H1 (cell line): ENCODE measurements at regions not wholly inside any gene's neighbourhood (a gene's known extent, or its start where the extent isn't known, plus 50 kb on each side); places are given as distances from the start of the nearest gene placed in this dataset.

ENCODE experiments used
- CTCF ChIA-PET: fragments of 300-600 bp; sonication (Branson Sonifier 250); formaldehyde crosslinking; loops from one replicate; lab custom pipeline; 2021; ENCODE audit not compliant: partially characterized antibody; lab: Charles Lee
- POLR2A ChIA-PET: fragments of 300-600 bp; sonication (Branson Sonifier 250); formaldehyde crosslinking; loops from one replicate; lab custom pipeline; 2021; ENCODE audit warnings: inconsistent platforms; ENCODE audit not compliant: partially characterized antibody; lab: Charles Lee
- DNase-seq, 2 experiments: peaks; one replicate each; pipeline versions ENCODE4 v3.0.0 to v3.0.0-alpha.2; 2010 to 2022; ENCODE audit warnings: low spot score in 2 of 2, low read depth in 1 of 2, mixed read lengths in 1 of 2
- FAIRE-seq: peaks from 2 replicates; lab custom pipeline; 2011; peaks lifted over from hg19 to GRCh38; lab: Jason Lieb, UNC
- H2AFZ ChIP-seq: 2 replicates; pipeline ENCODE4 v1.8.1; 2012; ENCODE audit warnings: low read length, inconsistent platforms
- H2AK5ac ChIP-seq: 2 replicates; pipeline ENCODE4 v1.6.1; 2013; ENCODE audit warnings: low read depth, low read length
- H2BK120ac ChIP-seq: replicated peaks from 2 replicates; pipeline ENCODE3; 2013; ENCODE audit warnings: low read depth, low read length, inconsistent platforms
- H2BK12ac ChIP-seq: 2 replicates; pipeline ENCODE4 v1.6.1; 2013; ENCODE audit warnings: low read depth, low read length
- H2BK15ac ChIP-seq: 2 replicates; pipeline ENCODE4 v1.6.1; 2013; ENCODE audit warnings: low read length
- H2BK20ac ChIP-seq: 2 replicates; pipeline ENCODE4 v1.6.1; 2013; ENCODE audit warnings: low read length
- H2BK5ac ChIP-seq: 2 replicates; pipeline ENCODE4 v1.6.1; 2013; ENCODE audit warnings: low read depth, low read length
- H3K14ac ChIP-seq: 2 replicates; pipeline ENCODE4 v1.6.1; 2013; ENCODE audit warnings: inconsistent platforms; ENCODE audit not compliant: insufficient read length
- H3K18ac ChIP-seq: 2 replicates; pipeline ENCODE4 v1.6.1; 2013; ENCODE audit warnings: low read length; ENCODE audit errors: extremely low read depth
- H3K23ac ChIP-seq: 2 replicates; pipeline ENCODE4 v1.6.1; 2013; ENCODE audit warnings: inconsistent platforms; ENCODE audit not compliant: insufficient read length
- H3K23me2 ChIP-seq: 2 replicates; pipeline ENCODE4 v1.6.1; 2013; ENCODE audit warnings: low read depth, low read length
- H3K27ac ChIP-seq: 2 replicates; pipeline ENCODE4 v1.6.1; 2011; ENCODE audit warnings: low read depth, low read length, inconsistent platforms
- H3K27me3 ChIP-seq, 4 experiments: replicated peaks in 1 of 4; 1 replicate in 1 of 4; 2 replicates in 3 of 4; pipeline versions ENCODE4 v1.6.1 to v1.8.1; 2011 to 2013; ENCODE audit warnings: low read length in 3 of 4, mild to moderate bottlenecking in 3 of 4, inconsistent platforms in 2 of 4, mixed read lengths in 2 of 4, moderate library complexity in 1 of 4; ENCODE audit not compliant: control insufficient read depth in 3 of 4, insufficient read depth in 3 of 4; ENCODE audit errors: extremely low read depth in 1 of 4
- H3K36me3 ChIP-seq, 4 experiments: 2 replicates each; pipeline versions ENCODE4 v1.6.1 to v1.8.1; 2011 to 2013; ENCODE audit warnings: mild to moderate bottlenecking in 4 of 4, low read length in 3 of 4, moderate library complexity in 2 of 4, control low read depth in 1 of 4, inconsistent platforms in 1 of 4; ENCODE audit not compliant: insufficient read depth in 4 of 4, control insufficient read depth in 2 of 4
- H3K4ac ChIP-seq: replicated peaks from 2 replicates; pipeline ENCODE3; 2013; ENCODE audit warnings: low read length, low read depth, mixed read lengths, inconsistent platforms; ENCODE audit not compliant: insufficient read length
- H3K4me1 ChIP-seq, 4 experiments: replicated peaks in 1 of 4; 1 replicate in 1 of 4; 2 replicates in 3 of 4; pipeline versions ENCODE4 v1.6.1 to v1.8.1; 2011 to 2013; ENCODE audit warnings: low read length in 3 of 4, inconsistent platforms in 2 of 4, mixed read lengths in 1 of 4; ENCODE audit not compliant: insufficient read depth in 4 of 4, control insufficient read depth in 3 of 4
- H3K4me2 ChIP-seq, 2 experiments: 2 replicates each; pipeline versions ENCODE4 v1.6.1 to v1.8.1; 2011 to 2013; ENCODE audit warnings: low read depth in 2 of 2, low read length in 2 of 2, control low read depth in 1 of 2, inconsistent platforms in 1 of 2, mild to moderate bottlenecking in 1 of 2; ENCODE audit not compliant: insufficient read depth in 1 of 2
- H3K4me3 ChIP-seq, 4 experiments: fragments of 200-600, 300-600 bp in 1 of 4; sonication (generic), shearing (Covaris generic), sonication (Bioruptor Twin) in 1 of 4; 2 replicates each; pipeline versions ENCODE4 v1.5.1 to v1.8.1; 2011 to 2016; ENCODE audit warnings: low read length in 4 of 4, low read depth in 3 of 4, control low read depth in 2 of 4, inconsistent platforms in 2 of 4, mild to moderate bottlenecking in 2 of 4, mixed read lengths in 1 of 4, moderate library complexity in 1 of 4; ENCODE audit not compliant: insufficient read depth in 2 of 4; ENCODE audit errors: extremely low read depth in 1 of 4
- H3K56ac ChIP-seq: replicated peaks from 2 replicates; pipeline ENCODE3; 2013; ENCODE audit warnings: low read depth, mild to moderate bottlenecking, mixed read lengths, low read length, inconsistent platforms; ENCODE audit not compliant: insufficient read length
- H3K79me1 ChIP-seq: 2 replicates; pipeline ENCODE4 v1.6.1; 2013; ENCODE audit warnings: low read depth, low read length, control low read depth
- H3K79me2 ChIP-seq, 2 experiments: 2 replicates each; pipeline versions ENCODE4 v1.6.1 to v1.8.1; 2012 to 2013; ENCODE audit warnings: low read length in 2 of 2, mild to moderate bottlenecking in 2 of 2, inconsistent platforms in 1 of 2; ENCODE audit not compliant: insufficient read depth in 2 of 2, control insufficient read depth in 1 of 2
- H3K9ac ChIP-seq, 4 experiments: replicated peaks in 1 of 4; 1 replicate in 1 of 4; 2 replicates in 3 of 4; pipeline versions ENCODE4 v1.6.1 to v1.8.1; 2011 to 2013; ENCODE audit warnings: low read depth in 3 of 4, low read length in 3 of 4, control low read depth in 2 of 4, mild to moderate bottlenecking in 2 of 4, moderate library complexity in 2 of 4, inconsistent platforms in 1 of 4; ENCODE audit errors: extremely low read depth in 1 of 4
- H3K9me3 ChIP-seq, 2 experiments: 2 replicates each; pipeline versions ENCODE4 v1.6.1 to v1.8.1; 2012 to 2013; ENCODE audit warnings: mild to moderate bottlenecking in 2 of 2, moderate library complexity in 2 of 2, control low read depth in 1 of 2, inconsistent platforms in 1 of 2, low read depth in 1 of 2, low read length in 1 of 2, mixed read lengths in 1 of 2; ENCODE audit not compliant: insufficient read depth in 2 of 2
- H4K20me1 ChIP-seq, 2 experiments: replicated peaks in 1 of 2; 2 replicates each; pipeline versions ENCODE3 to v1.8.1; 2011 to 2013; ENCODE audit warnings: inconsistent platforms in 2 of 2, low read length in 2 of 2, mild to moderate bottlenecking in 1 of 2; ENCODE audit not compliant: insufficient read depth in 2 of 2, control insufficient read depth in 1 of 2
- H4K5ac ChIP-seq: 2 replicates; pipeline ENCODE4 v1.6.1; 2013; ENCODE audit warnings: low read length, low read depth, mixed read lengths, inconsistent platforms; ENCODE audit not compliant: insufficient read length
- H4K8ac ChIP-seq: 2 replicates; pipeline ENCODE4 v1.8.0; 2013; ENCODE audit warnings: mild to moderate bottlenecking, moderate library complexity, low read length, inconsistent platforms; ENCODE audit not compliant: insufficient read depth; ENCODE audit errors: extremely low read depth
- H4K91ac ChIP-seq: replicated peaks from 2 replicates; pipeline ENCODE3; 2013; ENCODE audit warnings: low read length, mixed read lengths, inconsistent platforms; ENCODE audit not compliant: insufficient read length
- CBX8 ChIP-seq: fragments of 300-800, 300-1000 bp; sonication (generic); IDR thresholded peaks from 2 replicates; pipeline ENCODE4 v1.7.1; 2016; ENCODE audit warnings: low read depth, low read length, borderline replicate concordance
- TCF12 ChIP-seq: IDR thresholded peaks from 2 replicates; pipeline ENCODE4 v1.6.1; 2011; ENCODE audit warnings: low read depth, mild to moderate bottlenecking, low read length
- WGBS, 2 experiments: shearing (Covaris generic) in 1 of 2; methylation state at CpG; one replicate each; pipeline versions ENCODE4 v1.1.6 to v1.1.7; 2013 to 2015; ENCODE audit warnings: low lambda C conversion rate in 2 of 2, mixed read lengths in 2 of 2, inconsistent platforms in 1 of 2, low coverage in 1 of 2, missing lambda C conversion rate in 1 of 2; ENCODE audit not compliant: insufficient replicate concordance in 2 of 2, insufficient coverage in 1 of 2, insufficient read length in 1 of 2; ENCODE audit errors: extremely low coverage in 1 of 2, missing lambda C conversion rate in 1 of 2; 5-methylcytosine and 5-hydroxymethylcytosine counted together

DNA sequence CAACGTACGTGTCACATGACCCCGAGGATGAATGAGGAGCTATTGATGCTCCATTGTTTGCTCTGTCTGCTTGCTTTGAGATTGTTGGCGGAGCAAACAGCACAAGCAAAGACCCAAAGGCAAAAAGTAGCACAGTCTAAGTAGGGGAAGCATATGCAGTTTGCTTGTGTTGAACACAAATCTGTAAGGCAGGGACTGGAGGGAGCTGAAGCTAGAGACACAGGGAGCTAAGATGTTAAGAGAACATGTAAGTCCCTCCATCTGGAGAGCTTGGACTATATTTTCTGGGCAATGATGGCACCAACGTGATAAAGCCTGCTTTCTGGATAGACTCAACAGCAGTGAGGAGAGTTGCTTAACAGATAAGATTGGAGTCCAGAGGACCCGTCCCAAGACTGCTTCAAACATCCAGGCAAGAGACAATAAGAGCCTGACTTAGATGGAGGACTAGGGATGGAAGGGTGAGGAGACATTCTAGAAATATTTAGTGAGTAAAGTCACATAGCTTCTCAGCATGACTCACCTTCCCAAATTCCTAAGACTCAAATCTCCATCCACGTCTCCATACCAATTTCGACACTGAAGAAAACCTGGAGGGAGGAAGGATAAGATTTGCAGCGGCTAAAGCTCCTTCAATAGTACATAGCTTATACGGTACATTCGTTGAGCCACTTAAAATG is 88.1 kb upstream of the KLF7 start:
- H2BK12ac ChIP-seq: 0 out of 2 replicates have a peak overlapping the region, but pooled peaks have one; percentile 5
- H3K4me1 ChIP-seq: peaks cover 0 to 4% (median 2%) of the 10 kb centered on the region in 4 experiments; a peak in 3 of 7 replicates
- H4K8ac ChIP-seq: no peak overlapping the region
- no peak overlapping the region for H2BK15ac ChIP-seq
- no peak overlapping the region for H2BK120ac ChIP-seq
- H3K56ac ChIP-seq: no peak overlapping the region
- CTCF ChIA-PET: interaction anchor here (0.6 to 1.6 kb wide), 6 partner anchors 9 to 205 kb away, joined by 3 to 8 read pairs (median 4); no protein-coding TSS in a partner anchor
- H3K4me3 ChIP-seq: no peak overlapping the region
- no peaks in the 10 kb centered on the region for H3K36me3 ChIP-seq
- no peaks in the 10 kb centered on the region for H3K27me3 ChIP-seq
- H3K14ac ChIP-seq: no peak overlapping the region
- no peaks in the 10 kb centered on the region for H3K79me1 ChIP-seq
- no peak overlapping the region for H3K23ac ChIP-seq
- no peak overlapping the region for H3K9ac ChIP-seq
- H3K4me2 ChIP-seq: no peak overlapping the region
- 80% methylated on average over 11 of the region's 11 CpGs; no CpG with 5 or more reads in 1 of the 2 experiments for WGBS, 2 experiments
- no peak overlapping the region for H2BK5ac ChIP-seq
- no peak overlapping the region for H3K27ac ChIP-seq
- FAIRE-seq: no peak
- no peaks in the 10 kb centered on the region for H3K9me3 ChIP-seq
- H4K5ac ChIP-seq: no peak overlapping the region
- TF ChIP-seq CBX8 (no peak), TCF12 (no peak)
- TF ChIP-seq, all 59 proteins: peak for 0
- peak overlapping the region; percentile 7; the same call in 1 of the 2 replicates for H2AK5ac ChIP-seq
- POLR2A ChIA-PET: no interaction called here
- H2BK20ac ChIP-seq: no peak overlapping the region
- no peak overlapping the region; the same call in 1 of the 2 replicates for H2AFZ ChIP-seq
- no peak overlapping the region for H3K18ac ChIP-seq
- H3K4ac ChIP-seq: no peak overlapping the region
- H4K20me1 ChIP-seq: no peaks in the 10 kb centered on the region
- H3K23me2 ChIP-seq: no peaks in the 10 kb centered on the region; the same call in 1 of the 2 replicates
- no peak for DNase-seq
- no peaks in the 10 kb centered on the region for H3K79me2 ChIP-seq
- no peak overlapping the region for H4K91ac ChIP-seq
